ENCODE measurements at regions not wholly inside any gene's neighbourhood (a gene's known extent, or its start where the extent isn't known, plus 50 kb on each side); places are given as distances from the start of the nearest gene placed in this dataset.

DNA sequence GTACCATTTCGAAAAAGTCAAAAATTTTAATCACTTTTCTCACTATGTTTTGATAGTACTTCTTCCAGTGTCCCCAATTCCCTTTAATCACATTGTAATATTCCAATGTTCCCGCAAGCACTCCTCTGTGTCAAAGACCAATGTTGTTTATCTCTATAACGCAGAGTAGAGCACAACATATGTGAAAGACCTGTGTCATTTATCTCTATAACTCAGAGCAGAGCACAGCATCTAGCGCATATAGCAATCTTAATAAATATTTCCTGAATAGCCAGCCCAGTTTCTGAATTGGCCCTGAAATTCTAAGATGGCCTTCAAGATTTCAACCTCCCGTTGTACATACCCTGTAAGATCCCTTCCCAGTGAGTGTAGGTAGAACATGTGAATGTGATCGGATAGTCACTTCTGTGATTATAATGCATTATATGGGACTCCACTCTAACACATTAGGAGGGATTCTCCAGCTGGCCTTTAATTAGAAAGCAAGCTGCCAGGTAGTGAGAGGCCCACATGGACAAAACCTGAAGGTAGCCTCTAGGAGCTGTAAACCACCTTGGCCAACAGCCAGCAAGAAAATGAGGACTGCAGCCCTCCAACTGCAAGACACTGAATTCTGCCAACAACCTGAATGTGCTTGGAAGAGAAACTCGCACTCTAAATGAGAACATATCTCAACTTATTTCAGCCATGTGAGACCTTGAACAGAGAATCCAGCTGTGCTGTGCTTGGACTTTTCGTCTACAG, 238.8 kb upstream of the SYT10 start (continued):
- TF ChIP-seq, protein P1, sequence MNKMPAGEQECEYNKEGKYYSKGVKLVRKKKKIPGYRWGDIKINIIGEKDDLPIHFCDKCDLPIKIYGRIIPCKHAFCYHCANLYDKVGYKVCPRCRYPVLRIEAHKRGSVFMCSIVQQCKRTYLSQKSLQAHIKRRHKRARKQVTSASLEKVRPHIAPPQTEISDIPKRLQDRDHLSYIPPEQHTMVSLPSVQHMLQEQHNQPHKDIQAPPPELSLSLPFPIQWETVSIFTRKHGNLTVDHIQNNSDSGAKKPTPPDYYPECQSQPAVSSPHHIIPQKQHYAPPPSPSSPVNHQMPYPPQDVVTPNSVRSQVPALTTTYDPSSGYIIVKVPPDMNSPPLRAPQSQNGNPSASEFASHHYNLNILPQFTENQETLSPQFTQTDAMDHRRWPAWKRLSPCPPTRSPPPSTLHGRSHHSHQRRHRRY (tag by site-specific recombination; IDR thresholded peaks at IDR 0.05) = no peak
- TF ChIP-seq ZNF133 (tag by site-specific recombination; IDR thresholded peaks at IDR 0.05) (no peak), SETDB1 (IDR thresholded peaks at IDR 0.05; ENCODE audit: insufficient read length, low read length) (no peak)

DNA sequence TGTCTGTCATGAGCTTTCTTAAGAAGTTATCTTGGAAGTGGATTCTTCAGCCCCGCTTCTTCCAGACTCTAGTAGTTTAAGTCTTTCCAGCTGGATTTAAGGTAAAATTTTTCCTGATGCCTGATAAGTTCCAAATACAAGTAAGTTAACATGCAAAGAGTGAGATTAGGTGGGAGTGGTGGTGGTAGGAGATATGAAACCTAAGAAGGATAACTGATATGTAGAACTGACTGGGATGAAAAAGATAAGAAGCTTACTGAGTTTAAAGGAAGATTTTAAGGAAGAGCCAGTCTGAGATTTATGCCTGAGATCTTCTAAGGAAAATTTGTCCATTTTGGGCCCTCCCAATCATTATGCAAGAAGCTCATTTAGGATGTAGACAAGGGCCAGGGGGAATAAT, 250.9 kb upstream of the SYT10 start:
- Histone ChIP-seq H3K9me3 (ENCODE audit: control insufficient read depth, insufficient read depth, low read depth, low read length) (no peaks in the 10 kb centered on the region), H3K4me1 (ENCODE audit: control insufficient read depth, insufficient read depth, low read length) (no peaks in the 10 kb centered on the region), H3K4me3 (ENCODE audit: low read depth, low read length) (no peak overlapping the region), H3K36me3 (ENCODE audit: control insufficient read depth in 2 of 2, insufficient read depth in 1 of 2, low read length in 2 of 2) (no peaks in the 10 kb centered on the region), H3K27ac (ENCODE audit: extremely low read depth, low read depth, low read length) (no peak overlapping the region)
- ChIA-PET CTCF (no interaction called here), POLR2A (no interaction called here)
- TF ChIP-seq, protein P2, sequence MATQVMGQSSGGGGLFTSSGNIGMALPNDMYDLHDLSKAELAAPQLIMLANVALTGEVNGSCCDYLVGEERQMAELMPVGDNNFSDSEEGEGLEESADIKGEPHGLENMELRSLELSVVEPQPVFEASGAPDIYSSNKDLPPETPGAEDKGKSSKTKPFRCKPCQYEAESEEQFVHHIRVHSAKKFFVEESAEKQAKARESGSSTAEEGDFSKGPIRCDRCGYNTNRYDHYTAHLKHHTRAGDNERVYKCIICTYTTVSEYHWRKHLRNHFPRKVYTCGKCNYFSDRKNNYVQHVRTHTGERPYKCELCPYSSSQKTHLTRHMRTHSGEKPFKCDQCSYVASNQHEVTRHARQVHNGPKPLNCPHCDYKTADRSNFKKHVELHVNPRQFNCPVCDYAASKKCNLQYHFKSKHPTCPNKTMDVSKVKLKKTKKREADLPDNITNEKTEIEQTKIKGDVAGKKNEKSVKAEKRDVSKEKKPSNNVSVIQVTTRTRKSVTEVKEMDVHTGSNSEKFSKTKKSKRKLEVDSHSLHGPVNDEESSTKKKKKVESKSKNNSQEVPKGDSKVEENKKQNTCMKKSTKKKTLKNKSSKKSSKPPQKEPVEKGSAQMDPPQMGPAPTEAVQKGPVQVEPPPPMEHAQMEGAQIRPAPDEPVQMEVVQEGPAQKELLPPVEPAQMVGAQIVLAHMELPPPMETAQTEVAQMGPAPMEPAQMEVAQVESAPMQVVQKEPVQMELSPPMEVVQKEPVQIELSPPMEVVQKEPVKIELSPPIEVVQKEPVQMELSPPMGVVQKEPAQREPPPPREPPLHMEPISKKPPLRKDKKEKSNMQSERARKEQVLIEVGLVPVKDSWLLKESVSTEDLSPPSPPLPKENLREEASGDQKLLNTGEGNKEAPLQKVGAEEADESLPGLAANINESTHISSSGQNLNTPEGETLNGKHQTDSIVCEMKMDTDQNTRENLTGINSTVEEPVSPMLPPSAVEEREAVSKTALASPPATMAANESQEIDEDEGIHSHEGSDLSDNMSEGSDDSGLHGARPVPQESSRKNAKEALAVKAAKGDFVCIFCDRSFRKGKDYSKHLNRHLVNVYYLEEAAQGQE (tag by site-specific recombination; IDR thresholded peaks at IDR 0.05) = no peak
- TF ChIP-seq ZNF169 (tag by site-specific recombination; IDR thresholded peaks at IDR 0.05) (no peak), BCL11B (tag by site-specific recombination; IDR thresholded peaks at IDR 0.05; ENCODE audit: low read depth) (no peak), ZBTB20 (tag by site-specific recombination; IDR thresholded peaks at IDR 0.05) (no peak)

DNA sequence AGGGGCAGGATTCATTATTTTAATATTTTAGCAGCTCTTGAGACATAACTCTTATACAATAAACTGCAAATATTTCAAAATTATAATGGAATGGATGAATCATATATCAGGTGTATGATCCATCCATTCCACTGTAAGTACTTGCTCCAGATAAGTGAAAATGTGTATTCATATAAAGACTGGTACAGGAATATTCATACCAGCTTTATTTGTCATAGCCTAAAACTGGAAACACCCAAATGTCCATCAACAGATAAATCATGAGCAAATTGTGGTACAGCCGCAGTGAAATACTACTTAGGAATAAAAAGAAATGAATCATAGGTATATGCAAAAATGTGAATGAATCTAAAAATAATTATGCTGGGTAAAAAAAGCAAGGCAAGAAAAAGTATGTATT, 263.6 kb upstream of the SYT10 start:
- H3K36me3 ChIP-seq (ENCODE audit: control insufficient read depth in 2 of 2, insufficient read depth in 1 of 2, low read length in 2 of 2) = no peaks in the 10 kb centered on the region
- H3K4me1 ChIP-seq (ENCODE audit: control insufficient read depth, insufficient read depth, low read length) = no peaks in the 10 kb centered on the region
- H3K4me3 ChIP-seq (ENCODE audit: low read depth, low read length) = no peak overlapping the region
- H3K27ac ChIP-seq (ENCODE audit: extremely low read depth, low read depth, low read length) = no peak overlapping the region
- TF ChIP-seq ZNF76 (tag by site-specific recombination; IDR thresholded peaks at IDR 0.05; ENCODE audit: borderline replicate concordance, low read depth) = no peak
- POLR2A ChIA-PET = no interaction called here
- no peaks in the 10 kb centered on the region for H3K9me3 ChIP-seq (ENCODE audit: control insufficient read depth, insufficient read depth, low read depth, low read length)
- CTCF ChIA-PET = no interaction called here

DNA sequence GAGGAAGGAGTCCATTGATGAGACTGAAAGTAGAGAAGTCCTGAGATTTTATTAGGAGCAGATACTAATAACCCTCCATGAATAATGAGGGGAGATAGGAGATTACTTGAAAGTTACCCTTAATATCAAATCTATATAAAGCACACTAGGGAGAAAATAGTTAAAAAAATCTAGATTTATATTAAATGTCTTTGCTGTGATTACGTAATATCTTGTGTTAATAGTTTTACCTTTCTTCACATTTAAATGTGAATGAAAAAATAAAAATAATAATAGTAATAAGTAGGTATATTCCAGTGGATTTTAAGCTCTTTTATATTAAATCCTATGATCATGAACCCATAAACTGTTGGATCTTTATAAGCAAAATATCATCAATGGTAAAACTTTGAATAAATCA, 267.3 kb upstream of the SYT10 start:
- ChIA-PET CTCF (interaction anchor here (0.7 kb wide), 1 partner anchor 304 kb away, joined by 7 read pairs; no protein-coding TSS in a partner anchor), POLR2A (no interaction called here)
- no peak overlapping the region for H3K27ac ChIP-seq (ENCODE audit: extremely low read depth, low read depth, low read length)
- no peaks in the 10 kb centered on the region for H3K36me3 ChIP-seq (ENCODE audit: control insufficient read depth in 2 of 2, insufficient read depth in 1 of 2, low read length in 2 of 2)
- H3K9me3 ChIP-seq (ENCODE audit: control insufficient read depth, insufficient read depth, low read depth, low read length) = no peaks in the 10 kb centered on the region
- H3K4me1 ChIP-seq (ENCODE audit: control insufficient read depth, insufficient read depth, low read length) = no peaks in the 10 kb centered on the region
- H3K4me3 ChIP-seq (ENCODE audit: low read depth, low read length) = no peak overlapping the region
- TF ChIP-seq, protein P3, sequence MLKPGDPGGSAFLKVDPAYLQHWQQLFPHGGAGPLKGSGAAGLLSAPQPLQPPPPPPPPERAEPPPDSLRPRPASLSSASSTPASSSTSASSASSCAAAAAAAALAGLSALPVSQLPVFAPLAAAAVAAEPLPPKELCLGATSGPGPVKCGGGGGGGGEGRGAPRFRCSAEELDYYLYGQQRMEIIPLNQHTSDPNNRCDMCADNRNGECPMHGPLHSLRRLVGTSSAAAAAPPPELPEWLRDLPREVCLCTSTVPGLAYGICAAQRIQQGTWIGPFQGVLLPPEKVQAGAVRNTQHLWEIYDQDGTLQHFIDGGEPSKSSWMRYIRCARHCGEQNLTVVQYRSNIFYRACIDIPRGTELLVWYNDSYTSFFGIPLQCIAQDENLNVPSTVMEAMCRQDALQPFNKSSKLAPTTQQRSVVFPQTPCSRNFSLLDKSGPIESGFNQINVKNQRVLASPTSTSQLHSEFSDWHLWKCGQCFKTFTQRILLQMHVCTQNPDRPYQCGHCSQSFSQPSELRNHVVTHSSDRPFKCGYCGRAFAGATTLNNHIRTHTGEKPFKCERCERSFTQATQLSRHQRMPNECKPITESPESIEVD (tag by site-specific recombination; IDR thresholded peaks at IDR 0.05) = no peak
- TF ChIP-seq ZNF544 (tag by site-specific recombination; IDR thresholded peaks at IDR 0.05) = no peak
- TF ChIP-seq ZNF19 (tag by site-specific recombination; IDR thresholded peaks at IDR 0.05; ENCODE audit: low read depth) = no peak
- TF ChIP-seq ZNF596 (tag by site-specific recombination; IDR thresholded peaks at IDR 0.05) = no peak
- no peak for TF ChIP-seq REPIN1 (tag by site-specific recombination; IDR thresholded peaks at IDR 0.05; ENCODE audit: low read depth)
- no peak for TF ChIP-seq ZNF555 (tag by site-specific recombination; conservative IDR thresholded peaks at IDR 0.05)
- TF ChIP-seq, protein P4, sequence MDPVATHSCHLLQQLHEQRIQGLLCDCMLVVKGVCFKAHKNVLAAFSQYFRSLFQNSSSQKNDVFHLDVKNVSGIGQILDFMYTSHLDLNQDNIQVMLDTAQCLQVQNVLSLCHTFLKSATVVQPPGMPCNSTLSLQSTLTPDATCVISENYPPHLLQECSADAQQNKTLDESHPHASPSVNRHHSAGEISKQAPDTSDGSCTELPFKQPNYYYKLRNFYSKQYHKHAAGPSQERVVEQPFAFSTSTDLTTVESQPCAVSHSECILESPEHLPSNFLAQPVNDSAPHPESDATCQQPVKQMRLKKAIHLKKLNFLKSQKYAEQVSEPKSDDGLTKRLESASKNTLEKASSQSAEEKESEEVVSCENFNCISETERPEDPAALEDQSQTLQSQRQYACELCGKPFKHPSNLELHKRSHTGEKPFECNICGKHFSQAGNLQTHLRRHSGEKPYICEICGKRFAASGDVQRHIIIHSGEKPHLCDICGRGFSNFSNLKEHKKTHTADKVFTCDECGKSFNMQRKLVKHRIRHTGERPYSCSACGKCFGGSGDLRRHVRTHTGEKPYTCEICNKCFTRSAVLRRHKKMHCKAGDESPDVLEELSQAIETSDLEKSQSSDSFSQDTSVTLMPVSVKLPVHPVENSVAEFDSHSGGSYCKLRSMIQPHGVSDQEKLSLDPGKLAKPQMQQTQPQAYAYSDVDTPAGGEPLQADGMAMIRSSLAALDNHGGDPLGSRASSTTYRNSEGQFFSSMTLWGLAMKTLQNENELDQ (tag by site-specific recombination; IDR thresholded peaks at IDR 0.05; ENCODE audit: low read depth) = no peak
- TF ChIP-seq, protein P5, sequence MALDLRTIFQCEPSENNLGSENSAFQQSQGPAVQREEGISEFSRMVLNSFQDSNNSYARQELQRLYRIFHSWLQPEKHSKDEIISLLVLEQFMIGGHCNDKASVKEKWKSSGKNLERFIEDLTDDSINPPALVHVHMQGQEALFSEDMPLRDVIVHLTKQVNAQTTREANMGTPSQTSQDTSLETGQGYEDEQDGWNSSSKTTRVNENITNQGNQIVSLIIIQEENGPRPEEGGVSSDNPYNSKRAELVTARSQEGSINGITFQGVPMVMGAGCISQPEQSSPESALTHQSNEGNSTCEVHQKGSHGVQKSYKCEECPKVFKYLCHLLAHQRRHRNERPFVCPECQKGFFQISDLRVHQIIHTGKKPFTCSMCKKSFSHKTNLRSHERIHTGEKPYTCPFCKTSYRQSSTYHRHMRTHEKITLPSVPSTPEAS (tag by site-specific recombination; IDR thresholded peaks at IDR 0.05) = no peak
- TF ChIP-seq ZNF660 (tag by site-specific recombination; IDR thresholded peaks at IDR 0.05) = no peak
